Fibroblast of pulmonary artery (primary cell): ENCODE measurements at regions not wholly inside any gene's neighbourhood (a gene's known extent, or its start where the extent isn't known, plus 50 kb on each side); places are given as distances from the start of the nearest gene placed in this dataset.
"Not testable (repeated sequence)": the region's sequence is repeated elsewhere in the genome, so short reads cannot be mapped to it uniquely, and the experiment has no call there.

ENCODE experiments used
- DNase-seq: peaks from one replicate; pipeline ENCODE4 v3.0.0-alpha.2; 2010; ENCODE audit warnings: low read depth
- H3K4me3 ChIP-seq: replicated peaks from 2 replicates; pipeline ENCODE4 v1.5.1; 2011; ENCODE audit warnings: low read depth, mild to moderate bottlenecking, control low read depth, low read length, moderate library complexity
- TF ChIP-seq, protein P1 (sequence below): IDR thresholded peaks from 2 replicates; pipeline ENCODE4 v1.5.1; 2011; ENCODE audit warnings: mild to moderate bottlenecking, control low read depth, low read length, inconsistent platforms; ENCODE audit errors: missing control alignments

DNA sequence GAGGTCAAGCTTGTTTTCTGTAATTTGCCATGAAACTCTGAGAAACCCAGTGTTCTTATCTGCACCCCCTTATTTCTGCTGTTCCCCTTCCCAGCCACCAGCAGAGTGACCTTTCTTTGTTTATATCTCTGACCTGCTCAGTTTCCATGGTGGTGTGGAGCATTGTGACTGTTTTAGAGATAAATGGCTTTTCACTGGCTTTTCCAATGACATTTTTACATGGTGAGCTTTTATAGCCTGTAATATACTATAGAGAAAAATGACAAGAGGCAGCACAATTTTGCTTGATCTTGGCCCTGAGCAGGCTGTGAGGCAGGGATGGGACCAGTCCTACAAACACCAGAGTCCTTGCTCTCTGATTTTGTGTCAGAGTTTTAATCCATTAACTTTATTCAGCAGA, 233.9 kb downstream of the FAT3 start:
- TF ChIP-seq, protein P1, sequence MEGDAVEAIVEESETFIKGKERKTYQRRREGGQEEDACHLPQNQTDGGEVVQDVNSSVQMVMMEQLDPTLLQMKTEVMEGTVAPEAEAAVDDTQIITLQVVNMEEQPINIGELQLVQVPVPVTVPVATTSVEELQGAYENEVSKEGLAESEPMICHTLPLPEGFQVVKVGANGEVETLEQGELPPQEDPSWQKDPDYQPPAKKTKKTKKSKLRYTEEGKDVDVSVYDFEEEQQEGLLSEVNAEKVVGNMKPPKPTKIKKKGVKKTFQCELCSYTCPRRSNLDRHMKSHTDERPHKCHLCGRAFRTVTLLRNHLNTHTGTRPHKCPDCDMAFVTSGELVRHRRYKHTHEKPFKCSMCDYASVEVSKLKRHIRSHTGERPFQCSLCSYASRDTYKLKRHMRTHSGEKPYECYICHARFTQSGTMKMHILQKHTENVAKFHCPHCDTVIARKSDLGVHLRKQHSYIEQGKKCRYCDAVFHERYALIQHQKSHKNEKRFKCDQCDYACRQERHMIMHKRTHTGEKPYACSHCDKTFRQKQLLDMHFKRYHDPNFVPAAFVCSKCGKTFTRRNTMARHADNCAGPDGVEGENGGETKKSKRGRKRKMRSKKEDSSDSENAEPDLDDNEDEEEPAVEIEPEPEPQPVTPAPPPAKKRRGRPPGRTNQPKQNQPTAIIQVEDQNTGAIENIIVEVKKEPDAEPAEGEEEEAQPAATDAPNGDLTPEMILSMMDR, result no peak
- no peak for DNase-seq
- H3K4me3 ChIP-seq, result no peak overlapping the region

- DNase-seq, result no peak
- TF ChIP-seq, protein P1, result no peak
- H3K4me3 ChIP-seq, result no peak overlapping the region
Measured at GRCh38 chr11:92460213-92460612, 235.6 kb downstream of the FAT3 start.

- TF ChIP-seq, protein P1, result no peak
- no peak overlapping the region for H3K4me3 ChIP-seq
- no peak for DNase-seq
Measured at GRCh38 chr11:92461447-92461846, 236.8 kb downstream of the FAT3 start.

DNA sequence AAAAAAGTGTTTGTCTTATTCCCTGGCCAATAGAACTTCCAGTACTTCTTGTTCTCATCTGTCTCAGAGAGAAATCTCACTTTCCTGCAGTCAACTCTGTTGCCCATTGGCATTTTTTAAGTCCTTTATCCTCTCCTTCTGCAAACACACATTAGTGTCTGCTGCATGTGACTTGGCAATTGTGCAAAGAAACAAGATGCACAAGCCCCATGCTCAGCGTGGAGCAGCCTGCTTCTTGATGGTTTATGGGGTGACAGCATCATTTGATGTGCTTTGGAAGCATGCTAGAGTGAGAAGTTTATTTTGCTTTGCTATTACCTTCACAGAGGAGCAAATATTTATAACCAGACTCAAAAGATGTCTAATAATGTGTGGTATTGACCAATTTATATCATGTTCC, 238.2 kb downstream of the FAT3 start:
- TF ChIP-seq, protein P1, result no peak
- no peak for DNase-seq
- no peak overlapping the region for H3K4me3 ChIP-seq

- DNase-seq, result no peak
- TF ChIP-seq, protein P1, result no peak
Measured at GRCh38 chr11:92464822-92465221, 240.2 kb downstream of the FAT3 start.

DNA sequence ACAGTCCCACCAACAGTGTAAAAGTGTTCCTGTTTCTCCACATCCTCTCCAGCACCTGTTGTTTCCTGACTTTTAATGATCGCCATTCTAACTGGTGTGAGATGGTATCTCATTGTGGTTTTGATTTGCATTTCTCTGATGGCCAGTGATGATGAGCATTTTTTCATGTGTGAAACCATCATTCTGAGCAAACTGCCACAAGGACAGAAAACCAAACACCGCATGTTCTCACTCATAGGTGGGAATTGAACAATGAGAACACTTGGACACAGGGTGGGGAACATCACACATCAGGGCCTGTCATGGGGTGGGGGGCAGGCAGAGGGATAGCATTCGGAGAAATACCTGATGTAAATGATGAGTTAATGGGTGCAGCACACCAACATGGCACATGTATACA, 240.8 kb downstream of the FAT3 start:
- H3K4me3 ChIP-seq, DNase-seq: not testable (repeated sequence)

More at GRCh38 chr11:92464822-92465221, 240.2 kb downstream of the FAT3 start:
- no peak overlapping the region for H3K4me3 ChIP-seq

GRCh38 chr11:92473736-92474135, 249.1 kb downstream of the FAT3 start:
- TF ChIP-seq, protein P1, result no peak
- no peak for DNase-seq
- H3K4me3 ChIP-seq, result no peak overlapping the region

GRCh38 chr11:92475316-92475715, 250.7 kb downstream of the FAT3 start:
- TF ChIP-seq, protein P1, result no peak

More at GRCh38 chr11:92475316-92475715, 250.7 kb downstream of the FAT3 start:
- H3K4me3 ChIP-seq, result no peak overlapping the region
- DNase-seq, result no peak
